ENCODE measurements at regions not wholly inside any gene's neighbourhood (a gene's known extent, or its start where the extent isn't known, plus 50 kb on each side); places are given as distances from the start of the nearest gene placed in this dataset.

GRCh38 chr18:27599202-27599829 is 414.2 kb upstream of the CHST9 start:
- peak in 5 of 7 experiments; percentile 54 to 85 (median 76) for TF ChIP-seq CTCF (IDR thresholded peaks at IDR 0.05)
- TF ChIP-seq POLR2AphosphoS5 (IDR thresholded peaks at IDR 0.05) = no peak
- TF ChIP-seq POLR2A (IDR thresholded peaks at IDR 0.05) = no peak
- no peak for TF ChIP-seq EP300 (IDR thresholded peaks at IDR 0.05)
